ENCODE measurements at regions not wholly inside any gene's neighbourhood (a gene's known extent, or its start where the extent isn't known, plus 50 kb on each side); places are given as distances from the start of the nearest gene placed in this dataset.

GRCh38 chr10:78502210-78502936 lies 468.7 kb downstream of the RPS24 start:
- DNase-seq (ENCODE audit: extremely low read depth, low read depth) = no peak

GRCh38 chr10:78504181-78504580 lies 470.5 kb downstream of the RPS24 start:
- DNase-seq (ENCODE audit: extremely low read depth, low read depth) = no peak

GRCh38 chr10:78505657-78506056 lies 472.0 kb downstream of the RPS24 start:
- no peak for DNase-seq (ENCODE audit: extremely low read depth, low read depth)

- DNase-seq (ENCODE audit: extremely low read depth, low read depth) = no peak
These were observed 473.0 kb downstream of the RPS24 start for GRCh38 chr10:78506614-78507013.

GRCh38 chr10:78507510-78508160 lies 474.0 kb downstream of the RPS24 start:
- no peak for DNase-seq (ENCODE audit: extremely low read depth, low read depth)

- DNase-seq (ENCODE audit: extremely low read depth, low read depth) = no peak
These were observed 475.5 kb downstream of the RPS24 start for GRCh38 chr10:78508955-78509748.

GRCh38 chr10:78510566-78511323 lies 477.1 kb downstream of the RPS24 start:
- DNase-seq (ENCODE audit: extremely low read depth, low read depth) = no peak

GRCh38 chr10:78511324-78512204 lies 477.9 kb downstream of the RPS24 start:
- DNase-seq (ENCODE audit: extremely low read depth, low read depth) = no peak

- no peak for DNase-seq (ENCODE audit: extremely low read depth, low read depth)
These were observed 478.5 kb downstream of the RPS24 start for GRCh38 chr10:78512205-78512550.

GRCh38 chr10:78513330-78513729 lies 479.7 kb downstream of the RPS24 start:
- no peak for DNase-seq (ENCODE audit: extremely low read depth, low read depth)

GRCh38 chr10:78513986-78514385 lies 480.3 kb downstream of the RPS24 start:
- DNase-seq (ENCODE audit: extremely low read depth, low read depth) = no peak

GRCh38 chr10:78514459-78514858 lies 480.8 kb downstream of the RPS24 start:
- no peak for DNase-seq (ENCODE audit: extremely low read depth, low read depth)

GRCh38 chr10:78515038-78515872 lies 481.6 kb downstream of the RPS24 start:
- DNase-seq (ENCODE audit: extremely low read depth, low read depth) = no peak

- no peak for DNase-seq (ENCODE audit: extremely low read depth, low read depth)
These were observed 482.1 kb downstream of the RPS24 start for GRCh38 chr10:78515873-78516153.

GRCh38 chr10:78516236-78516635 lies 482.6 kb downstream of the RPS24 start:
- DNase-seq (ENCODE audit: extremely low read depth, low read depth) = no peak

GRCh38 chr10:78516756-78517155 lies 483.1 kb downstream of the RPS24 start:
- no peak for DNase-seq (ENCODE audit: extremely low read depth, low read depth)

GRCh38 chr10:78518224-78518623 lies 484.6 kb downstream of the RPS24 start:
- DNase-seq (ENCODE audit: extremely low read depth, low read depth) = no peak

GRCh38 chr10:78520737-78521430 lies 487.2 kb downstream of the RPS24 start:
- DNase-seq (ENCODE audit: extremely low read depth, low read depth) = no peak

- DNase-seq (ENCODE audit: extremely low read depth, low read depth) = no peak
These were observed 489.8 kb downstream of the RPS24 start for GRCh38 chr10:78523453-78523852.
